ENCODE measurements at regions not wholly inside any gene's neighbourhood (a gene's known extent, or its start where the extent isn't known, plus 50 kb on each side); places are given as distances from the start of the nearest gene placed in this dataset.

DNA sequence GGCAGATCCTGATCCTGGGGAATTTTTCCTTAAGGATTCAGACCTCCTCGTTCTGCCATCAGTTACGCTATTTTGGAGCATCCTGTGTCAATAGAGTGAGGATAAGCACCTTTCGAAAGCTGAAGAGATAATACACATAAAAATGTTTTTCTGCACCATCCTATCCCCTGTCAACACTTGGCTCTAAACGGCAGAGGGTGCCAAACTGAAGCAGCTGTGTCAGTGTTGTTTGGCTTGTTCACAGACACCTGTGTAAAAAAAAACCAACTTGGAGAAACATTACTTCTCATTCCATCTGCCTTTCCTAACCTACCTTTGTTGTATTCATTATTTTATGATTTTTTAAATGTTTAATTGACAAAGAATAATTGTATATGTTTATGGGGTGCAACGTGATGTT, 417.0 kb upstream of the DDI1 start:
- Histone ChIP-seq H3K4me1 (ENCODE audit: control insufficient read depth in 5 of 5, insufficient read depth in 5 of 5, low read length in 5 of 5) (no peaks in the 10 kb centered on the region), H3K27ac (ENCODE audit: low read depth, low read length) (no peak overlapping the region), H3K9ac (ENCODE audit: low read length in 5 of 5) (no peak overlapping the region), H3K27me3 (ENCODE audit: control insufficient read depth in 5 of 5, insufficient read depth in 4 of 5, low read length in 5 of 5) (no peaks in the 10 kb centered on the region), H3K9me3 (ENCODE audit: control insufficient read depth in 5 of 5, low read length in 5 of 5) (no peaks in the 10 kb centered on the region), H3K36me3 (ENCODE audit: control insufficient read depth in 5 of 5, insufficient read depth in 5 of 5, low read length in 5 of 5) (no peaks in the 10 kb centered on the region), H3K4me3 (ENCODE audit: low read depth in 1 of 5, low read length in 5 of 5) (no peak overlapping the region)

DNA sequence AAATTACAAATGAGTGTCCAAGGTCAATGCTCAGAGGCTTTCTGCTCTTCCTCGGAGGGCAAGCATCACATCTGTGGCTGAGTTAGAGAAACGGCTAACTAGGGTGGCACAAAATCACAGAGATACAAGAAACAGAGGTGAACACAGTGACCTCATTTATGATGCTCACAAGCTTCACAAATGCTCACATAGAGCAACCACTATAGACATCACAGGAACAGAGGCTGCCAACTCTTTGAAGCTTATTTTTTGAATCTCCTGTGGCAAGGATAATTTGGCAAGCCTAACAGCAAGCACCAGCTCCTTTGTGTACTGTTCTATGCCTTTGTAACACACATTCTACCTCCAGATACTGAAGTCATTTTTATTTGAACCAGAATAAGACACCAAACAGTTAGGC, 416.5 kb upstream of the DDI1 start:
- no peaks in the 10 kb centered on the region for H3K27me3 ChIP-seq (ENCODE audit: control insufficient read depth in 5 of 5, insufficient read depth in 4 of 5, low read length in 5 of 5)
- no peak overlapping the region for H3K4me3 ChIP-seq (ENCODE audit: low read depth in 1 of 5, low read length in 5 of 5)
- no peaks in the 10 kb centered on the region for H3K9me3 ChIP-seq (ENCODE audit: control insufficient read depth in 5 of 5, low read length in 5 of 5)
- no peak overlapping the region for H3K9ac ChIP-seq (ENCODE audit: low read length in 5 of 5)
- H3K36me3 ChIP-seq (ENCODE audit: control insufficient read depth in 5 of 5, insufficient read depth in 5 of 5, low read length in 5 of 5): no peaks in the 10 kb centered on the region
- no peaks in the 10 kb centered on the region for H3K4me1 ChIP-seq (ENCODE audit: control insufficient read depth in 5 of 5, insufficient read depth in 5 of 5, low read length in 5 of 5)
- H3K27ac ChIP-seq (ENCODE audit: low read depth, low read length): no peak overlapping the region

DNA sequence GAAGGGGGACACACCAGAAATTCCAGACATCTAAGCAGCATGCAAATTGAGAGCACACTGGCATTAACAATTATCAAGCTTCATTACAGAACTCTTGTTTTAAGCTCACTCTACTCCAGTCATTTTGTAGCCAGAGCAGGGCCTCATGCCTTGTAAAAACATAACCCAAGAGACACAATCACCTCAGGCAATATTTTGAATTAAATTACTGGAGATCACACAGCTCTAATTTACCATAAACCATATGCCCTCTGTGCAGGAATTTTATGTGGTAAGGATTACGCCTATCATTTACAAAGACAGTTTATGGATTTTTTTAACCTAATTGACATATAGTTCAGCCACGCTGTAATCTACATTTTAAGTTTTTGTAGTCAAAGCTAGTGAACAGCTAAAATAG, 414.1 kb upstream of the DDI1 start:
- Histone ChIP-seq H3K36me3 (ENCODE audit: control insufficient read depth in 5 of 5, insufficient read depth in 5 of 5, low read length in 5 of 5) (no peaks in the 10 kb centered on the region), H3K9me3 (ENCODE audit: control insufficient read depth in 5 of 5, low read length in 5 of 5) (no peaks in the 10 kb centered on the region), H3K9ac (ENCODE audit: low read length in 5 of 5) (no peak overlapping the region), H3K4me1 (ENCODE audit: control insufficient read depth in 5 of 5, insufficient read depth in 5 of 5, low read length in 5 of 5) (no peaks in the 10 kb centered on the region), H3K4me3 (ENCODE audit: low read depth in 1 of 5, low read length in 5 of 5) (no peak overlapping the region), H3K27ac (ENCODE audit: low read depth, low read length) (no peak overlapping the region), H3K27me3 (ENCODE audit: control insufficient read depth in 5 of 5, insufficient read depth in 4 of 5, low read length in 5 of 5) (no peaks in the 10 kb centered on the region)

DNA sequence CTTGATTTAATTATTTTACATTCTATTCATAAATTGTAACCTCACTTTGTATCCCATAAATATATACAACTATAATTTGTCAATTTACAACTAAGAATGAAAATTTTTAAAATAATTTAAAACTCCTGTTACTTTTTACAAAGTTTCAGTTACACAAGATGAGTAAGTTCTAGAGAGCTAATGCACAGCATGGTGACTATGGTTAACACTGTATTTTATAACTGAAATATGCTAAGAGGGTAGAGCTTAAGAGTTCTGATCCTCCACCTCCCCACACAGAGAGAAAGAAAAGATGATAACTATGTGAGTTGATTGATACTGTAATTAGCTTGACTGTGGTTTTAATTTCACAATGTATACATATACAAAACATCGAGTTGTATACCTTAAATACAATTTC, 412.5 kb upstream of the DDI1 start:
- Histone ChIP-seq H3K4me1 (ENCODE audit: control insufficient read depth in 5 of 5, insufficient read depth in 5 of 5, low read length in 5 of 5) (no peaks in the 10 kb centered on the region), H3K9me3 (ENCODE audit: control insufficient read depth in 5 of 5, low read length in 5 of 5) (no peaks in the 10 kb centered on the region), H3K27ac (ENCODE audit: low read depth, low read length) (no peak overlapping the region), H3K36me3 (ENCODE audit: control insufficient read depth in 5 of 5, insufficient read depth in 5 of 5, low read length in 5 of 5) (no peaks in the 10 kb centered on the region), H3K27me3 (ENCODE audit: control insufficient read depth in 5 of 5, insufficient read depth in 4 of 5, low read length in 5 of 5) (no peaks in the 10 kb centered on the region), H3K4me3 (ENCODE audit: low read depth in 1 of 5, low read length in 5 of 5) (no peak overlapping the region), H3K9ac (ENCODE audit: low read length in 5 of 5) (no peak overlapping the region)

DNA sequence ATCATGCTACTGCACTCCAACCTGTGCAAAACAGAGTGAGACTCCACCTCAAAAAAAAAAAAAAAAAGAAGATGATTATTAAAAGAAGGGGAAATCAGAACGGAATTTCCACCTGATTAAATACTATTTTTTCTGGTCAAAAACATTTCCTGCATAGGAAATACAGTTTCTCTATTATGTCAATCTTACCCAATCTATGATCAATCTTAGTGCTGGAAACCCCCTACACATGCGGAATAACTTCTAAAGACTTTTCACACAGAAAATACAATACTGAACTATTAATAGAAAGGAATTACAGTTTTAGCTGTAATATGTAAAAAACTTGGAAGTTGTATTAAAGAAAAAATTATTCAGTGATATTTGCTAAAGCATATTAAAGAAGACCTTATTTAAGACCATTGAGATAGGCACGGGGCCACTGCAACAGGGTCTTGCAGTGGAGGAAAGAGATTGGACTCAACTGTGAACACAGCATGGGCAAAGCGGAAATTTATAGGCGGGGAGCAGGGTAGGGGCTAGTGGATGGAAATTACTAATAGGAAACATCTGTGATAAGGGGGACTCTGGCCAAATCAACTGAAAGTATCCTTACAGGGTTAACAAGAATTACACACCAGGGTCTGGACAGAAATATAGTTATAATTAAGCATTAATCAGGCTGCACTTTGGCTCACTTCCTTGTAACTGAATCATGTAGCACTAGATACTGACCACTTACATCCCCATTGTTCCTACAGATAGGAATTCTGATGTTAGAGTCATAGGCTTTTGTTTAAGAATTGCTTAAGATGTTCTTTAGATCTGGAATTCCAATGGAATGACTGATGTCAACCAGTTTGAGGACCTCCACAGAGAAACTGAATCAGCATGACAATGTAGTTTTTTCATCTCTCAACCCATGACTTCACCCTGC, 411.5 kb upstream of the DDI1 start:
- H3K4me3 ChIP-seq (ENCODE audit: low read depth in 1 of 5, low read length in 5 of 5): no peak overlapping the region
- H3K27me3 ChIP-seq (ENCODE audit: control insufficient read depth in 5 of 5, insufficient read depth in 4 of 5, low read length in 5 of 5): no peaks in the 10 kb centered on the region
- no peaks in the 10 kb centered on the region for H3K4me1 ChIP-seq (ENCODE audit: control insufficient read depth in 5 of 5, insufficient read depth in 5 of 5, low read length in 5 of 5)
- H3K9me3 ChIP-seq (ENCODE audit: control insufficient read depth in 5 of 5, low read length in 5 of 5): no peaks in the 10 kb centered on the region
- no peak overlapping the region for H3K27ac ChIP-seq (ENCODE audit: low read depth, low read length)
- H3K9ac ChIP-seq (ENCODE audit: low read length in 5 of 5): no peak overlapping the region
- no peaks in the 10 kb centered on the region for H3K36me3 ChIP-seq (ENCODE audit: control insufficient read depth in 5 of 5, insufficient read depth in 5 of 5, low read length in 5 of 5)

DNA sequence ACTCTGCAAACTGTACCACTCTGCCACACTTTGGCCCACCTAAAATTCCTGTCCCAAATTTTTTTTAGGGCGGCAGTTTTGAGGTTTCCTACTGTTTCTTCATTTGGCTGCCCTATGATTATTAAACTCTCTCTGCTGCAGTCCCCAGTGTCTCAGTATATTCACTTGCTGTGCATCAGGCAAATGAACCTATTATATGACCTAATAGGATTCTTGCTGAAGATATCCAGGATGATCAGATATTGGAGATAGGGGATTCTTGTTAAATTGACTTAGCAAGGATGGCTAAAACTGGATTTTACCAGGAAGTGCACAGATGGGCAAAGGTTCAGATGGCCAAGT, 410.8 kb upstream of the DDI1 start:
- Histone ChIP-seq H3K27me3 (ENCODE audit: control insufficient read depth in 5 of 5, insufficient read depth in 4 of 5, low read length in 5 of 5) (no peaks in the 10 kb centered on the region), H3K36me3 (ENCODE audit: control insufficient read depth in 5 of 5, insufficient read depth in 5 of 5, low read length in 5 of 5) (no peaks in the 10 kb centered on the region), H3K27ac (ENCODE audit: low read depth, low read length) (no peak overlapping the region), H3K4me3 (ENCODE audit: low read depth in 1 of 5, low read length in 5 of 5) (no peak overlapping the region), H3K4me1 (ENCODE audit: control insufficient read depth in 5 of 5, insufficient read depth in 5 of 5, low read length in 5 of 5) (no peaks in the 10 kb centered on the region), H3K9ac (ENCODE audit: low read length in 5 of 5) (no peak overlapping the region), H3K9me3 (ENCODE audit: control insufficient read depth in 5 of 5, low read length in 5 of 5) (no peaks in the 10 kb centered on the region)

DNA sequence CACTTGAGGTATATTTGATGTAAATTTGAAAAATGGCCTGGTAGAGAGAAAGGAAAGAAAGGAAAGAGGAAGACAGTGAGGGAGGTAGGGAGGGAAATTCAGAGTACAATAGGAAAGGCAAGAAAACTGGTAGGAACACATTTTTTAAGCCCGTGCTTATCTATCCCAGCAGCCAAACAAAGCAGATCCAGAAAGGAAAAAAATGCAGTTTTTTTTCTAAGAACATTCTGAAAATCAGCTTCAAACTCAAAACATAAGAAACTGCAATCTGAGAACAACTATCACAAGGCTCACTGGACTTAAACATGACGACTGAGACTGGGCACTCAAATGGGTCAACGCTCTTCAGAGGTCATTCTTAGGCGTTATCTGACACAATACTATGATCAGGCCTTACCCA, 408.3 kb upstream of the DDI1 start:
- Histone ChIP-seq H3K36me3 (ENCODE audit: control insufficient read depth in 5 of 5, insufficient read depth in 5 of 5, low read length in 5 of 5) (no peaks in the 10 kb centered on the region), H3K27me3 (ENCODE audit: control insufficient read depth in 5 of 5, insufficient read depth in 4 of 5, low read length in 5 of 5) (no peaks in the 10 kb centered on the region), H3K27ac (ENCODE audit: low read depth, low read length) (no peak overlapping the region), H3K9me3 (ENCODE audit: control insufficient read depth in 5 of 5, low read length in 5 of 5) (no peaks in the 10 kb centered on the region), H3K4me3 (ENCODE audit: low read depth in 1 of 5, low read length in 5 of 5) (no peak overlapping the region), H3K4me1 (ENCODE audit: control insufficient read depth in 5 of 5, insufficient read depth in 5 of 5, low read length in 5 of 5) (peaks cover 0 to 2% (median 0%) of the 10 kb centered on the region in 5 donors), H3K9ac (ENCODE audit: low read length in 5 of 5) (no peak overlapping the region)

DNA sequence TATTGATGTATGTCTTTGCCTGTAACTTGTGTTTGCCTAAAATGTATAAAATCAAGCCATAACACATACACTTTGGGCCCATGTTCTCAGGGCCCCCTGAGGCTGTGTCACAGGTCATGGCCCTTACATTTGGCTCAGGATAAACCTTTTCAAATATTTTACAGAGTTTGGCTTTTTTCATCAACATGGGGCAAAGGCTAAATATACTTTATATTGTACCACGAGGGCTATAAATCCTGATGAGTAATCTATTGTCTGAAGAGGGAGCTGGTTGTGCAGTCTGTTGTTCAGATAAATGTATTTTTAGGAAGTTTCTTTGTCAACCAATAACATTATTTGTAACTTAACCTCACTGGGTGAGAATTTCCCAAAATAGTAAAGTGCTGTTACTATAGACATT, 404.6 kb upstream of the DDI1 start:
- H3K27me3 ChIP-seq (ENCODE audit: control insufficient read depth in 5 of 5, insufficient read depth in 4 of 5, low read length in 5 of 5): no peaks in the 10 kb centered on the region
- H3K4me3 ChIP-seq (ENCODE audit: low read depth in 1 of 5, low read length in 5 of 5): no peak overlapping the region
- H3K4me1 ChIP-seq (ENCODE audit: control insufficient read depth in 5 of 5, insufficient read depth in 5 of 5, low read length in 5 of 5): peaks cover 0 to 5% (median 0%) of the 10 kb centered on the region in 5 donors
- H3K27ac ChIP-seq (ENCODE audit: low read depth, low read length): no peak overlapping the region
- H3K9ac ChIP-seq (ENCODE audit: low read length in 5 of 5): no peak overlapping the region
- H3K36me3 ChIP-seq (ENCODE audit: control insufficient read depth in 5 of 5, insufficient read depth in 5 of 5, low read length in 5 of 5): no peaks in the 10 kb centered on the region
- H3K9me3 ChIP-seq (ENCODE audit: control insufficient read depth in 5 of 5, low read length in 5 of 5): no peaks in the 10 kb centered on the region

DNA sequence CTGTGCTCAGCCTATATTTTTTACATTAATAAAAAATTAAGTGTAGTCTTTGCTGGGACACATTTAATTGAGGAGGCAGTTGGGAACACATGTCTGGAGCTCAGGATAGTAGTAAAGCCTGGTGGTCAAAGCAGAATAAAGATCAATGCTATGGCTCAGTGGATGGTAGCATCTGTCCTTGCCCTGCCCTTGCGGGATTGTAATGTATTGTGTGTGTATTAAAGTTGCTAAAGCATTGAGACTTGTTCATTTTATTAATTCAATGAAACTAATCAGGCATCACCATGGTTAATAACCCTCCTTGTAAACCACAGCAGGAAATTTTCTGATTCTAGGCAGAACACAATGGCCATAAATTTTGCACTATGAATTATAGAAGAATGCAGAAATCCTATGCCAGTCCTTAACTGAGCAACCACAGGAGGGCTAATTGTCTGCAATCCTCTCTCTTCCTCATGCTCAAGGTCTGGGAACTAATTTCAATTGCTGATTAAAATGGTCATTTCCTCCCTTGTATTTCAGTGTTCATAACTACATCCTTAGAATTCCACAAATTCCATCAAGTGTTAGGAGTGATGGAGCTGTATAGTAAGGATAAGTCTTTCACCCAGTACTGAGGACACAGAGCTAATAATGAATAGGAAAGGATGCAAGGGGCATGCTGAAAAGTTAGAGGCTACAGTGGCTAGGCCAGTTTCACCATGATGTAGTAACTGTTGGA, 403.2 kb upstream of the DDI1 start:
- no peaks in the 10 kb centered on the region for H3K9me3 ChIP-seq (ENCODE audit: control insufficient read depth in 5 of 5, low read length in 5 of 5)
- no peak overlapping the region for H3K27ac ChIP-seq (ENCODE audit: low read depth, low read length)
- H3K9ac ChIP-seq (ENCODE audit: low read length in 5 of 5): no peak overlapping the region
- no peaks in the 10 kb centered on the region for H3K36me3 ChIP-seq (ENCODE audit: control insufficient read depth in 5 of 5, insufficient read depth in 5 of 5, low read length in 5 of 5)
- no peak overlapping the region for H3K4me3 ChIP-seq (ENCODE audit: low read depth in 1 of 5, low read length in 5 of 5)
- H3K4me1 ChIP-seq (ENCODE audit: control insufficient read depth in 5 of 5, insufficient read depth in 5 of 5, low read length in 5 of 5): peaks cover 0 to 5% (median 0%) of the 10 kb centered on the region in 5 donors
- no peaks in the 10 kb centered on the region for H3K27me3 ChIP-seq (ENCODE audit: control insufficient read depth in 5 of 5, insufficient read depth in 4 of 5, low read length in 5 of 5)

DNA sequence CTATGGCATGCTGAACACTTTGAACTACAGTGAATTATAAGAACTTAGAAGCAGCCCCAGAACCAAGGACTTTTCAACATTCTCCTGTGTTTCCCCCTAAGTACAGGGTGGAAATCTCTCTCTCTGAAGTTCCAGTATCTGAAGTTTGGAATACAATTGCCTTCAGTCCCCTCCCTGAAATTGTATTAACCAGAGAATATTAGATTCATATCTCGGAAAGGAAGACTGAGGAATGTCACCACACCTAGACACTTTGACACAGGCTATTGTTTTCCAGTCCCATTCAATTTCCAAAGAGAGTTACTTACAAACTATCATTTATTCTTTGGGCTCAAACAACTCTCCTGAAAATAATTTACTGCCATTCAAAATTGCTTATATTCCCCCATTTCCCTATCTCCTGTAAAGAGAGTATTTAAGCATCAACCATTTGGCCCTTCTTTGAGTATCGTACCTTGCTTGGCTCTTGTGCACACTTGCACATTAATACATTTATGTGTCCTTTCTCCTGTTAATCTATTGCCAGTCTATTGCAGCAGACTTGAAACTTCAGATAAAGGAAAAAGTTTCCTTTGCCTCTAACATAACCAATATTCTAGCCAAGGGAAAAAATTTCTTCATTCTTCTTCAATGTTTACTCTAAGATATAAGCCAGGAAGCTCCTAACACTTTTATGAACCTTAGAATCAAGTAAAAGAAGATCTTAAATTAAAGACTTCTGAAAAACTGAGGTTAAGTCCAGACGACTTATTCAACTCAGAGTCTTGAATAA, 402.4 kb upstream of the DDI1 start:
- H3K9ac ChIP-seq (ENCODE audit: low read length in 5 of 5): no peak overlapping the region
- H3K36me3 ChIP-seq (ENCODE audit: control insufficient read depth in 5 of 5, insufficient read depth in 5 of 5, low read length in 5 of 5): no peaks in the 10 kb centered on the region
- peaks cover 0 to 5% (median 0%) of the 10 kb centered on the region in 5 donors for H3K4me1 ChIP-seq (ENCODE audit: control insufficient read depth in 5 of 5, insufficient read depth in 5 of 5, low read length in 5 of 5)
- no peak overlapping the region for H3K4me3 ChIP-seq (ENCODE audit: low read depth in 1 of 5, low read length in 5 of 5)
- no peaks in the 10 kb centered on the region for H3K9me3 ChIP-seq (ENCODE audit: control insufficient read depth in 5 of 5, low read length in 5 of 5)
- H3K27ac ChIP-seq (ENCODE audit: low read depth, low read length): no peak overlapping the region
- H3K27me3 ChIP-seq (ENCODE audit: control insufficient read depth in 5 of 5, insufficient read depth in 4 of 5, low read length in 5 of 5): no peaks in the 10 kb centered on the region

All from subcutaneous abdominal adipose tissue (tissue), 5 donors.